Right ventricle myocardium inferior (tissue), 1 donor: ENCODE measurements at regions not wholly inside any gene's neighbourhood (a gene's known extent, or its start where the extent isn't known, plus 50 kb on each side); places are given as distances from the start of the nearest gene placed in this dataset.

Source experiments
- ATAC-seq: fragments of 200-7000 bp; cut with Tn5 transposase; one replicate; pipeline ENCODE4 v1.9.1; 2020; ENCODE audit warnings: mild to moderate bottlenecking, moderate library complexity
- DNase-seq: peaks from one replicate; pipeline ENCODE4 v3.0.0; 2021; ENCODE audit errors: missing footprints
- intact Hi-C: fragments of 100-400 bp; cut with DNase I; formaldehyde crosslinking; loops from one replicate; pipeline ENCODE4 v1.11.0; 2022
- donor health status: DM: no; HTN: yes; CAD: no; lungs with severe emphysema.

DNA sequence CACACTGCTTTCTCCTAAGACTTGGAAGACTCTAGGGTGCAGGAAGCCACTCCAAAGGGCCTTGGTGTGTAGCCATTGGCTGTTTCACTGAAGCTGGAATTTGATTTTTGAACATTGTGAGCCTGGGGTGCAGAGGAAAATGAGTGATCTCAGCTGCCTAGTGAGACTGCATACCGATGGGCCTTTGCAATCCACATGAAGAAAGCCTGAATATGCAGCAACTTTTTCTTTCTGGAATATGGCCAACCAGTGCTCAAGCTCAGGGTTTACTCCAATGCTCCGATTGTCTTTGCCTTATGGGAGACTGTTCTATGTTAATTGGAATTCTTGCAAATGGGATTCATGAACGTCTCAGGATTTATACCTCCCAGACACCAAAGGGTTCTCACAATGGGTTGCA, 242.6 kb downstream of the DOK5 start:
- ATAC-seq = no peak
- intact Hi-C loops = no loop called here
- no peak for DNase-seq

DNA sequence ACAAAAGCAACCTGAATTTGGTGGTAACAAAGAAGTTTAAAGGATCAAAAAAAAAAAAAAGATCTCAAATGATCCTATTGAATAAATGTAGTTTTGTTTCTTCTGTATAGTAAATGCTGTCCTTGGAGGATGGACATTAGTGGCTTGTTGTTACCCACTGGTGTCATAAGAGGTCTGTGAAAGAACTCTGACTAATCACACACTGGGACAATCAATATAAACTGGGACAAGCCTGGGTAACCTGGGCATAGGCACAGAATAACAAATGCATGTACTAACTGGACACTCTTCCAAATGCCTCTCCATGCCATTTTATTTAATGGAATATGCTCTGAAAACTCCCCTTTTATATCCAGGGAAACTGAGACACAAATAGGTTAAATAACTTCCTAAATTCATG, 241.4 kb downstream of the DOK5 start:
- ATAC-seq (no peak), DNase-seq (no peak)
- intact Hi-C loops = no loop called here

DNA sequence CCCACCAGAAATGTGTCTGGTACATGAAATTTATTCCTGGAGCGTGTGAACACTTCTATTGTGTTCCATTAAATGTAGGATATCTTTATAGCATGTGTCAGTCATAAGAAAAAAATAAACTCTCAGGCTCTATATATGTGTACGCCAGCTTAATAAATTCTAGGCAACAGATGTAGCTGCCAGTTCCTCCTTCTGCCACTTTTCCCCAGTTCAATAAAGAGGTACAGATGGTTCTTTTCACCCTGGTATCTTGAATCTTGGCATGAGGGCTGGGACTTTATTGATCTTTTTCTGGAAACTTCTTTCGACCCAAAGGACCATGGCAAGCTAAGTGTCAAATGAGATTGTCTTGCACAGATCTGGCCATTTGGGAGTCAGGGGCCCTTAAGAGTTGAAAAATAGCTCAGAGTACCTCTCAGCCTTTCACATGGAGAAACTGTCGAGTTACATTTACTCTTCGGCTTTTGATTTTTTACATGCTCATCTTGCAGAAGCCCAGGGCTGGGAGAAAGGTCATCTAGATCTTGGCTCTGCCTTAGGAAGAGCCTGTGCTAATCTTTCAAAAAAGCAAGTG, 240.9 kb downstream of the DOK5 start:
- DNase-seq (no peak), ATAC-seq (no peak)
- intact Hi-C loops = no loop called here

DNA sequence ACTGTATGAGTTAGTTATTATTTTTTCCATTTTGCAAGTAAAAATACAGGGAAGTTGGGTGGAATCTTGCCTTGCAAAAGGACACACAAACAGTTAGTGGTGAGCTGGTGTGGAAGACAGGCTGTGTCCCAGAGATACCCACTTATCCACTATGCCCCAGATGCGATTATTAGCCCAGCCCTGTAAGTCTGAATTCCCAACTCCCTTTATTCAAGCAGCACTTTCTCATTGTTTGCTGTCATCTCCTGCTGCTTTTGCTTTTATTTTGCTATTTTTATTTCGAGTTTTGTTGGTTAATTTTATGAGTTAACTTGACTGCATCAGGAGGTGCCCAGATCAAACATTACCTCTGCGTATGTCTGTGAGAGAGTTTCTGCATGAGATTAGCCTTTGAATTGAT, 239.4 kb downstream of the DOK5 start:
- DNase-seq (no peak), ATAC-seq (no peak)
- intact Hi-C loops = no loop called here

DNA sequence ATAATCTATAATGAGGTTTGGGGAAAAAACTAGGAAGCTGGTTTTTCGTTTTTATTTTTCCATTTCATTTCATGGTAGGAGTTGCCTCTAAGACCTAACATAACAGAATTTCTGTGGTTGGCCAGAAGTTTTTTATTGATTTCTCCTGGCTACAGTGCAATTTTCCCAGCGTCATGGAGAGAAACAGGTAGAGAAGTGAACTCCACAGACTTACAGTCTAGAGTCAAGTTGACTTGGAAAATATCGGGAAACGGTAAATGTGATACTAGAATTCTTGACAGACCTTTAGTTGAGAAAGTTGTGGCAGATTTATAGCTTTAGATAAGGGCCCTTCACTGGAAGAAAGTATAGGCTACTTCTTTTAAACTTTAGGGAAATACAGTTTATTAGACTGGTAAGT, 238.3 kb downstream of the DOK5 start:
- DNase-seq (no peak), ATAC-seq (no peak)
- intact Hi-C loops = no loop called here

DNA sequence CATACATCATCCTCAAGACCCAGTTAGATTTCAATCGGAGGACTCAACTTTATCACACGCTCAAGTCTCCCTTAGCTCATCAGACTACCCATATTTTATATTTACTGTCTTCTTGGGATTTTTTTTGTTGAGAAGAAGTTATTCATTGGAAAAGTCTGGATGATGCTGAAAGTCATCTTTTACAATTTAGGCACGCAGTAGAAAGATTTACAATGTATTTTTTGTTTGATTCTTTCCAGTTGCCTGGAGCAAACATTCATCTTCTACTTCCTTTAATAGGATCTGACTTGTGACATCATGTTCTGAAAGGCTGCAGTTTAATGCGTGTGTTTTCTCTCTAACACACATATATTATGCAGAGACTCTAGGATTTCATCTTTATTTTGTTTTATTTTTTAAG, 235.7 kb downstream of the DOK5 start:
- intact Hi-C loops = no loop called here
- no peak for ATAC-seq
- no peak for DNase-seq

DNA sequence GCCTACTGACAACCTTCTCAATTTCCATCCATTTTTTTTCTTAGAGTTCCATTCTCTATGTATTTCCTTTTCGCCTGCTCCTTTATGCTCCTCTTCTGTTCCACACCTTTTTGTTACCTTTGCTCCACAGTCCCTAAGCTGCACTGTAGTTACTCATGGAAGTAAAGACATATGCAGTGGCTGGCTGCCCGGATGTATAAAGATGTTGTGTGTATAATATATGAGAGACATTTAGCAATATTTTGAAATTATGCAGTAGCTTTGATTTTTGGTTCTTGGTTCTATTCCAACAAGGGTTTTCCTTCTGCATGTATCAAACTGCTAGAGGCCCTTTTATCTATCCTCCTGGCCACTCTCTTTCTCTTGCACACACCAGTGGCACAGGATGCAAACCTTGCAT, 234.9 kb downstream of the DOK5 start:
- intact Hi-C loops = no loop called here
- no peak for ATAC-seq
- no peak for DNase-seq

DNA sequence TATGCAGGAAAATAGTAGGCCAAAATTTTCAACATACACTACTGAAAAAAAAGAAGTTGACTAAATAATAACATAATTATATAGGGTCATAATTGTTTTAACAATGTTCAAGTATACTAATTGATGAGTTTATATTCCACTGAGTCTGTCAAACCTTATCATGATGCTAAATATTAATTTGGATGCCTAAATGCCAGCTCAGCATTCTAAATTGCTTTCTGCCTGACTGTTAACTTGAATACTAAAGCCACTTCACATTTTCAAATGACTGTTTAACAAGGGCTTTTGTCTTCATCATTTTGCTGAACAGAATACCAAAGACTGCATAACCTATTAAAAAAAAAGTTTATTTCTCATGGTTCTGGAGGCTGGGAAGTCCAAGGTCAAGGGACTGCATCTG, 232.8 kb downstream of the DOK5 start:
- DNase-seq (no peak), ATAC-seq (no peak)
- intact Hi-C loops = no loop called here

DNA sequence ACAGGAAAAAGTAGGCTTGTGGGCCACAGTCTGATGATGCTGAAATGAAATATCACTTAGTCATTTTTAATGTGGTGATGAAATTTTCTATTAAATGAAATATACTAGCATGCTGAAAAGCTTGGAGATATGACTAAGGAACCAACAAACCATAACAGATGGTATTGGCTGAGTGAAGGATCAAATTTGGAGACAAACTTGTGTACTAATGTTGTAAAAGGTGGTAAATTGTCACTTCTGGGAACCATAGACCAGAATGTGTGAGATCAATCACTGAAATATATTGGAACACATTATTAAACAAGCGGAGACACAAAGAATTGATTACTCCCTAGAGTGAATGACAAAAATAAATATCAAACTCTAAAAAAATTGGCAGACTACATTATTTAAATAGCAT, 232.4 kb downstream of the DOK5 start:
- intact Hi-C loops = no loop called here
- no peak for DNase-seq
- no peak for ATAC-seq

DNA sequence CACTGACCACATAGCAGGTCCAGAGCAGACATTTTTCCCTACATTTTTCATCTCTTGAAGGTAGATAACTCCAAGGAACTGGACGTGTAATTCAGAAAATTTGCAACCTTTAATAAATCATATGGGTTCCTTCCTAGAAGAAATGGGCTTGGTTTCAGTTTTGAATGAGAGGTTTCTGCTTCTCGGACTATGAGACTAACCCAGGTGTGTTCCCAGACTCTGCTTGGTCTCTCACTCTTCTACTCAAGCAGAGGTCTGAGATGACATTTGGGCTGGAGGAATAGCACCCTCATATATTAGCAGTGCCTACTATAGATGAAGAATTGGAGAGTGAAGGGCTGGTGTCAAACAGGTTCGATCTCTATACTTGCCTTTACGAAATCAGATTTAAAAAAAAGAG, 231.2 kb downstream of the DOK5 start:
- DNase-seq (no peak), ATAC-seq (no peak)
- intact Hi-C loops = no loop called here

DNA sequence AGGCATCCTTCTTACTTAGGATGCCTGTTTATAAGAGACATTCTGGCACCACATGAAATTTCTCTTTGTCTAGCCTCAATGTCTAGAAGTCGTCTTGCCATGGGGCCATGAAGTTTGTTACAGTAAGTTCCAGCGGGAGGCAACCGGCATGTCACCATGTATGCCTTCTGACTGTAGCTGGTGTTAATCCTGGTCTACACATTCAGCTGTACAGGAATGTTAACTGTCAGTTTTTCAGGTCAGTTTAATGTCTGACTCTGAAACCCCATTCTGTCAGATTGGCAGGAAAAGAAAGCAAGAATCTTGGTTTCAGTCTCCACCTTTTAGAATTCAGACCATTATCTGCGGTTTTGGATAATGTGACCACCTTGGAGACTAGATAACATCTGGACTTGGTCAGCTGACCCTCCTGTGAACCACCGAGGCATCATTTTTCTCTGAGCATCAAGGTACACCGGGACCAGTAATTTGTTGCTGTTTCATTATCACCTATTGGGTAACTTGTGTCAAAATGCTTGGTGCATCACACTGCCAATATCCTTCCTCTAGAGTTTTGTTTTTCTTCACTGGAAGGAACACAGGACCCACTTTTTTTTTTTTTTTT, 228.7 kb downstream of the DOK5 start:
- ATAC-seq = no peak
- no peak for DNase-seq
- intact Hi-C loops = no loop called here
